Lower leg skin (tissue), 3 donors: ENCODE measurements at regions not wholly inside any gene's neighbourhood (a gene's known extent, or its start where the extent isn't known, plus 50 kb on each side); places are given as distances from the start of the nearest gene placed in this dataset.

Experiments used
- CTCF ChIP-seq, 3 donors: fragments of 450-650 bp; IDR thresholded peaks; one replicate each; pipeline ENCODE4 v1.5.1; 2016; ENCODE audit warnings: antibody characterized with exemption in 3 of 3, mild to moderate bottlenecking in 3 of 3, moderate library complexity in 2 of 3
- POLR2A ChIP-seq, 2 donors: fragments of 450-650 bp; IDR thresholded peaks; one replicate each; pipeline ENCODE4 v1.6.1; 2016 to 2017; ENCODE audit warnings: antibody characterized with exemption in 2 of 2, mild to moderate bottlenecking in 1 of 2, moderate library complexity in 1 of 2

- no peak for TF ChIP-seq POLR2A (IDR thresholded peaks at IDR 0.05)
- TF ChIP-seq CTCF (IDR thresholded peaks at IDR 0.05) = no peak
Observed at GRCh38 chrX:115503099-115503498, 57.9 kb upstream of the PLS3 start.
